GM12864 (cell line): ENCODE measurements at regions not wholly inside any gene's neighbourhood (a gene's known extent, or its start where the extent isn't known, plus 50 kb on each side); places are given as distances from the start of the nearest gene placed in this dataset.

ENCODE experiments used
- DNase-seq: peaks from one replicate; pipeline ENCODE4 v3.0.0-alpha.2; 2011; ENCODE audit warnings: low read depth
- H3K4me3 ChIP-seq: 2 replicates; pipeline ENCODE4 v1.5.1; 2011; ENCODE audit warnings: mild to moderate bottlenecking, low read depth, low read length, control low read depth
- CTCF ChIP-seq: IDR thresholded peaks from 2 replicates; pipeline ENCODE4 v1.5.1; 2011; ENCODE audit warnings: low read depth, mild to moderate bottlenecking, moderate library complexity, low read length, control low read depth, inconsistent platforms; ENCODE audit errors: missing control alignments

DNA sequence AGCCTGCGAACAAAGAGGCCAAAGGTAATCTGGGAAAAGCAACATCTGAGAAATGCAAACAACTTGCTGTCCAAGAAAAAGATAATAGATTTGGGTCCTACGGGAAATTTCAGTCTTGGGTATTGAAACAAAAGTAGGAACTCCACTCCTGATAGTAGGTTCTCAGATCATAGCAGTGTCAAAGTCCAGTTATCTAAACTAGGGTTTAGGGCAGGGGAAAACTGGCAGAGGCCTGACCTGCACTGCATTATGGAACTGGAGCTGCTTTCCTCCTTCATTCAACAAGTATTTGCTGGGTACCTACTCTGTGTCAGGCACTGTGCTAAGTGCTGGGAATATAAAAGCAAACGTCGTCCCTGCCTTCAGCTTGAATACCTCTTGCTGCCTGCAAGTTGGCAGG lies 60.7 kb upstream of the NGF start:
- DNase-seq = no peak
- no peak for TF ChIP-seq CTCF
- no peak overlapping the region for H3K4me3 ChIP-seq
